Erythroblast (primary cell): ENCODE measurements at regions not wholly inside any gene's neighbourhood (a gene's known extent, or its start where the extent isn't known, plus 50 kb on each side); places are given as distances from the start of the nearest gene placed in this dataset.

Experiments used
- GATA1 ChIP-seq: IDR thresholded peaks from 2 replicates; pipeline ENCODE4 v1.6.1; 2011; ENCODE audit warnings: low read depth, mild to moderate bottlenecking, control low read depth, low read length, moderate library complexity
- POLR2A ChIP-seq: IDR thresholded peaks from 2 replicates; pipeline ENCODE4 v1.6.1; 2011; ENCODE audit warnings: mild to moderate bottlenecking, low read length

DNA sequence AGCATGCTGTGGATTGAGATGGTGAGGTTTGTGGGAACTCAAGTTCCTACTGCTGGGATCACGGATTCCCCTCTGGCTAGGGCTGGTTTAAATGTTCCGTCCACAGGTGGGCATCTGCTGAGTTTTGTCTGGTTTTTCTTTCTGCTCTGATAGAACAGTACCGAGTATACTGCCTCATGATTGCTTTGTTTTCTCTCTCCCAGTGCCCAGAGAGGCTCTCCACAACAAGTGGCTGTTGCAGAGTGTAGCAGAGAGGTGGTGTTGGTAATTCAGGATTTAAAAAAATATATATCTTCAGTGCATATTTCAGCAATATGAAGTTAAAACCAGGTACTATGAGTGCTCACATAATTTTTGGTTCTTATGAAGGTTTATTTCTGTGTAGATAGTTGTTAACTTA is 213.7 kb downstream of the TEX13C start:
- no peak for TF ChIP-seq POLR2A
- no peak for TF ChIP-seq GATA1
